ENCODE measurements at regions not wholly inside any gene's neighbourhood (a gene's known extent, or its start where the extent isn't known, plus 50 kb on each side); places are given as distances from the start of the nearest gene placed in this dataset.

GRCh38 chr10:83512681-83513080 is 626.6 kb upstream of the GHITM start:
- TF ChIP-seq CTCF (IDR thresholded peaks at IDR 0.05; ENCODE audit: low read length) = no peak
- TF ChIP-seq EZH2 (optimal IDR thresholded peaks at IDR 0.05; ENCODE audit: low read depth, low read length) = no peak

Measured in MM.1S (cell line).